ENCODE measurements at regions not wholly inside any gene's neighbourhood (a gene's known extent, or its start where the extent isn't known, plus 50 kb on each side); places are given as distances from the start of the nearest gene placed in this dataset.

DNA sequence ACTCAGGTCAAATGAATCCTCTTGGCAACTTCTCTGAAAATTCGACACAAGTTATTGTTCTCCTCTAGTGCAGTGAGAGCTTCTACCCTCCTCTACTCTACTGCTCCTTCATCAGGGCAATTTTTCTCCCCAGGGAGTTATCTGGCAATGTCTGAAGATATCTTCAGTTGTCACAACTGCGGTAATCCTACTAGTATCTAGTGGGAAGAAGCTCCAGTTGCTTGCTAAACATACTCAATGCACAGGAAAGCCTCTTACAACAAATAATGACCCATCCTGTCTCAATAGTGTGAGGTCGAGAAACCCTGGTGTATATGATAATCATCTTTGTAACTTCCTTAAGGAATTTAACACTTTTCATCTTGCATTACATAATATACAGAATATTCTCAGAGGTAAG, 1147.6 kb downstream of the IGSF11 start:
- intact Hi-C loops (cut with micrococcal nuclease): no loop called here
- H3K36me3 ChIP-seq: no peaks in the 10 kb centered on the region
- H3K27me3 ChIP-seq (ENCODE audit: low read depth): no peaks in the 10 kb centered on the region
- H3K4me1 ChIP-seq: no peaks in the 10 kb centered on the region
- DNase-seq: no peak
- no peak for TF ChIP-seq CTCF (IDR thresholded peaks at IDR 0.05; ENCODE audit: borderline replicate concordance)
- H3K9me3 ChIP-seq (replicated peaks): no peaks in the 10 kb centered on the region
- no peak overlapping the region for H3K4me3 ChIP-seq
- H3K27ac ChIP-seq (replicated peaks): no peak overlapping the region

- TF ChIP-seq CTCF (IDR thresholded peaks at IDR 0.05; ENCODE audit: borderline replicate concordance): no peak
- H3K9me3 ChIP-seq (replicated peaks): no peaks in the 10 kb centered on the region
- intact Hi-C loops (cut with micrococcal nuclease): no loop called here
- no peaks in the 10 kb centered on the region for H3K4me1 ChIP-seq
- H3K27ac ChIP-seq (replicated peaks): no peak overlapping the region
- H3K4me3 ChIP-seq: no peak overlapping the region
- H3K36me3 ChIP-seq: no peaks in the 10 kb centered on the region
- H3K27me3 ChIP-seq (ENCODE audit: low read depth): no peaks in the 10 kb centered on the region
- DNase-seq: no peak
These were observed 1146.7 kb downstream of the IGSF11 start for GRCh38 chr3:117887901-117888300.

- no peak for TF ChIP-seq CTCF (IDR thresholded peaks at IDR 0.05; ENCODE audit: borderline replicate concordance)
- Histone ChIP-seq H3K27ac (replicated peaks) (no peak overlapping the region), H3K27me3 (ENCODE audit: low read depth) (no peaks in the 10 kb centered on the region), H3K4me1 (no peaks in the 10 kb centered on the region), H3K9me3 (replicated peaks) (peaks cover 8% of the 10 kb centered on the region), H3K4me3 (no peak overlapping the region), H3K36me3 (no peaks in the 10 kb centered on the region)
- DNase-seq: no peak
- intact Hi-C loops (cut with micrococcal nuclease): no loop called here
These were observed 1142.2 kb downstream of the IGSF11 start for GRCh38 chr3:117892431-117892841.

DNA sequence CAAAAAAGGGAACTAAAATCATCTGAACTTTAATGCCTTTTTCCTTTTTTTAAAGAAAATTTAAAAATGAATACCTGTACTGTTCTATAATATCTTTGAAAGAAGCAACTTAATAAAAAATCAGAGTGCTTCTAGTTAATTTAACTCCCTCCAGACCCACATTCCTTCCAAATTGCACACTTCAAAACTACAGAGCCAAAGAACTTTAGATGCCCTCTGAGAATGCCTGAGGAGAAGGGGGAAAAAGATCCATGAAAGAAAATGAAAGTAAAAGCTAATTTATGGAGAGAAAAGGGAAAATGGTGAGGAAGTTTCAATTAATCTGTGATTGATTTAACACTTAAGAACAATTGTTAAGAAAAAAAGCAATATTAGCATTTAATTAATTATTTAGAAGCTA, 1141.6 kb downstream of the IGSF11 start:
- TF ChIP-seq CTCF (IDR thresholded peaks at IDR 0.05; ENCODE audit: borderline replicate concordance): no peak
- no peaks in the 10 kb centered on the region for H3K36me3 ChIP-seq
- H3K27ac ChIP-seq (replicated peaks): no peak overlapping the region
- no peak for DNase-seq
- no peaks in the 10 kb centered on the region for H3K4me1 ChIP-seq
- intact Hi-C loops (cut with micrococcal nuclease): no loop called here
- no peaks in the 10 kb centered on the region for H3K27me3 ChIP-seq (ENCODE audit: low read depth)
- H3K4me3 ChIP-seq: no peak overlapping the region
- H3K9me3 ChIP-seq (replicated peaks): peaks cover 13% of the 10 kb centered on the region

DNA sequence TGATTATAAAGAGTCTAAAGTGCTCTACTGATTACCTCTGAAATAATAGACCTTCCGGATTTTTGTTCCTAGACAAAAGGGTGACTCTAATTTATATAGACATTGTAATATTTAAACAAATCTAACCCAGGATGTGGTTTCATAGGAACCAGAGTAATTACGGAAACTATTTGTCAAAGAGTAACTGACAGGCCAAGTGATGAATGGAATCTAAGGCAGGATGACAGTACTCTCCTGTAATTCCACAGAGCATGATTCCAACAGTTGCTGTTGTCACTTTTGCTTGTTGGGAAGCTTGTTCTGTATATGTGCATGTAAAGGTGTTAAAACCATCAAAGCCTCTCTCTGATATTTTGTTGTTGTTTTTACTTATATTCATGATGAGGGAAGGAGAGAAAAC, 1141.0 kb downstream of the IGSF11 start:
- Histone ChIP-seq H3K27me3 (ENCODE audit: low read depth) (no peaks in the 10 kb centered on the region), H3K27ac (replicated peaks) (no peak overlapping the region), H3K36me3 (no peaks in the 10 kb centered on the region), H3K4me1 (no peaks in the 10 kb centered on the region), H3K4me3 (no peak overlapping the region), H3K9me3 (replicated peaks) (peaks cover 18% of the 10 kb centered on the region)
- no peak for DNase-seq
- no peak for TF ChIP-seq CTCF (IDR thresholded peaks at IDR 0.05; ENCODE audit: borderline replicate concordance)
- intact Hi-C loops (cut with micrococcal nuclease): no loop called here
